Neuronal stem cell (in vitro differentiated cells): ENCODE measurements at regions not wholly inside any gene's neighbourhood (a gene's known extent, or its start where the extent isn't known, plus 50 kb on each side); places are given as distances from the start of the nearest gene placed in this dataset.

Experiments
- DNase-seq: peaks from one replicate; pipeline ENCODE4 v3.0.0-alpha.2; 2013; ENCODE audit warnings: low spot score
- H2AFZ ChIP-seq: one replicate; pipeline ENCODE4 v1.6.1; 2013; ENCODE audit warnings: mild to moderate bottlenecking, low read length, inconsistent platforms
- H2AK5ac ChIP-seq: 2 replicates; pipeline ENCODE4 v1.6.1; 2013; ENCODE audit warnings: low read depth, mild to moderate bottlenecking, inconsistent platforms, low read length, moderate library complexity, mixed read lengths
- H2BK120ac ChIP-seq: 2 replicates; pipeline ENCODE4 v1.6.1; 2013; ENCODE audit warnings: low read depth, mild to moderate bottlenecking, inconsistent platforms, low read length, moderate library complexity, mixed read lengths
- H2BK12ac ChIP-seq: one replicate; pipeline ENCODE4 v1.6.1; 2013; ENCODE audit warnings: low read length, inconsistent platforms
- H2BK15ac ChIP-seq: 2 replicates; pipeline ENCODE4 v1.6.1; 2013; ENCODE audit warnings: mild to moderate bottlenecking, low read length, inconsistent platforms, mixed read lengths
- H2BK5ac ChIP-seq: one replicate; pipeline ENCODE4 v1.6.1; 2013; ENCODE audit warnings: inconsistent platforms, mild to moderate bottlenecking, low read length, moderate library complexity
- H3K14ac ChIP-seq: one replicate; pipeline ENCODE4 v1.6.1; 2013; ENCODE audit warnings: low read length, inconsistent platforms
- H3K18ac ChIP-seq: 2 replicates; pipeline ENCODE4 v1.6.1; 2013; ENCODE audit warnings: low read length, inconsistent platforms
- H3K23ac ChIP-seq: 2 replicates; pipeline ENCODE4 v1.6.1; 2013; ENCODE audit warnings: low read depth, mild to moderate bottlenecking, mixed read lengths, low read length, inconsistent platforms; ENCODE audit not compliant: poor library complexity
- H3K27ac ChIP-seq: replicated peaks from 3 replicates; pipeline ENCODE4 v1.5.1; 2013; ENCODE audit warnings: low read length, inconsistent platforms
- H3K27me3 ChIP-seq, 3 experiments: 2 replicates each; pipeline ENCODE4 v1.6.1; 2013; ENCODE audit warnings: low read length in 3 of 3, mild to moderate bottlenecking in 2 of 3, inconsistent platforms in 1 of 3, low read depth in 1 of 3, mixed read lengths in 1 of 3, moderate library complexity in 1 of 3; ENCODE audit not compliant: control insufficient read depth in 3 of 3, insufficient read depth in 3 of 3
- H3K36me3 ChIP-seq, 2 donors: replicated peaks in 1 of 2; 2 replicates each; pipeline ENCODE4 v1.6.1; 2013; ENCODE audit warnings: low read length in 2 of 2; ENCODE audit not compliant: control insufficient read depth in 2 of 2, insufficient read depth in 2 of 2
- H3K4ac ChIP-seq: 2 replicates; pipeline ENCODE4 v1.6.1; 2013; ENCODE audit warnings: inconsistent platforms, mild to moderate bottlenecking, low read length, moderate library complexity
- H3K4me1 ChIP-seq, 2 donors: 1 replicate in 1 of 2; 2 replicates in 1 of 2; pipeline ENCODE4 v1.6.1; 2013; ENCODE audit warnings: low read length in 2 of 2, low read depth in 1 of 2; ENCODE audit not compliant: control insufficient read depth in 2 of 2, insufficient read depth in 1 of 2
- H3K4me2 ChIP-seq: one replicate; pipeline ENCODE4 v1.6.1; 2013; ENCODE audit warnings: mild to moderate bottlenecking, low read length, inconsistent platforms; ENCODE audit not compliant: insufficient read depth, poor library complexity, severe bottlenecking
- H3K4me3 ChIP-seq, 2 donors: 2 replicates each; pipeline ENCODE4 v1.5.1; 2013; ENCODE audit warnings: low read length in 2 of 2, mild to moderate bottlenecking in 2 of 2, inconsistent platforms in 1 of 2, moderate library complexity in 1 of 2
- H3K79me1 ChIP-seq: one replicate; pipeline ENCODE4 v1.6.1; 2013; ENCODE audit warnings: low read depth, mild to moderate bottlenecking, inconsistent platforms, low read length, moderate library complexity
- H3K9ac ChIP-seq: one replicate; pipeline ENCODE4 v1.6.1; 2013; ENCODE audit warnings: mild to moderate bottlenecking, low read depth, low read length, inconsistent platforms; ENCODE audit not compliant: poor library complexity
- H3K9me3 ChIP-seq, 2 donors: replicated peaks in 1 of 2; 2 replicates each; pipeline versions ENCODE3 to v1.6.1; 2013; ENCODE audit warnings: low read length in 2 of 2, mild to moderate bottlenecking in 2 of 2, inconsistent platforms in 1 of 2, low read depth in 1 of 2, mixed read lengths in 1 of 2, moderate library complexity in 1 of 2; ENCODE audit not compliant: control insufficient read depth in 2 of 2, insufficient read depth in 1 of 2
- H4K8ac ChIP-seq: one replicate; pipeline ENCODE4 v1.6.1; 2013; ENCODE audit warnings: low read depth, mild to moderate bottlenecking, inconsistent platforms, low read length, moderate library complexity
- H4K91ac ChIP-seq: one replicate; pipeline ENCODE4 v1.6.1; 2013; ENCODE audit warnings: low read length, low read depth, mild to moderate bottlenecking, inconsistent platforms; ENCODE audit not compliant: poor library complexity
- WGBS, 2 donors: extraction: QIAGEN DNeasy Blood & Tissue Kit; methylation state at CpG; one replicate each; pipeline ENCODE4 v1.1.7; 2013; ENCODE audit warnings: missing lambda C conversion rate in 2 of 2, mixed read lengths in 1 of 2; ENCODE audit not compliant: insufficient read length in 2 of 2, insufficient replicate concordance in 1 of 2; ENCODE audit errors: extremely low coverage in 2 of 2; 5-methylcytosine and 5-hydroxymethylcytosine counted together

DNA sequence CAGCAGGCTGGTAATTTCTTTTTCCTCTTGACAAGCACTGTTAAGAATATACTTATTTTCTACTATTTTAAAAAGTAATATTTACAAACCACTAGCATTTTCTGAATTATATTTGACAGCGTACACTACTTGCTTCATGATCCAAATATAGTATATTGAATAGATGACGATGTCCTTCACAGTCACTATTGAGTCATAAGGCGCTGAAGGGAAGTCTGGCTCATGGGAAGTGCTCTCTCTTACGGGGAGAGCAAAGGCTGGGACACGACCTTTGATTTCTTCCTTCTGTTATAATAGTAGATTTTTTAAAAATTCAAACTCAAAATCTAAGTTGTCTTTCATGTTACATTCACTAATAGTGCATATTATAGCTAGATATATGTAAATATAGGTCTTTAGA is 357.1 kb downstream of the SOCS6 start:
- Histone ChIP-seq H3K14ac (no peak overlapping the region), H3K36me3 (no peaks in the 10 kb centered on the region), H3K27me3 (no peaks in the 10 kb centered on the region), H4K8ac (no peak overlapping the region), H4K91ac (no peak overlapping the region), H3K18ac (no peak overlapping the region), H3K9me3 (no peaks in the 10 kb centered on the region), H3K4me2 (no peak overlapping the region), H2BK12ac (no peak overlapping the region), H3K9ac (no peak overlapping the region), H3K23ac (no peak overlapping the region), H3K4me1 (peaks cover 0 to 4% of the 10 kb centered on the region in 2 donors), H3K27ac (no peak overlapping the region), H3K79me1 (no peaks in the 10 kb centered on the region), H2BK5ac (no peak overlapping the region), H3K4me3 (no peak overlapping the region), H2AK5ac (no peak overlapping the region), H2AFZ (no peak overlapping the region), H3K4ac (no peak overlapping the region), H2BK15ac (no peak overlapping the region), H2BK120ac (no peak overlapping the region)
- no peak for DNase-seq
- no CpG with 5 or more reads among the region's 5 CpGs for WGBS, 2 donors

DNA sequence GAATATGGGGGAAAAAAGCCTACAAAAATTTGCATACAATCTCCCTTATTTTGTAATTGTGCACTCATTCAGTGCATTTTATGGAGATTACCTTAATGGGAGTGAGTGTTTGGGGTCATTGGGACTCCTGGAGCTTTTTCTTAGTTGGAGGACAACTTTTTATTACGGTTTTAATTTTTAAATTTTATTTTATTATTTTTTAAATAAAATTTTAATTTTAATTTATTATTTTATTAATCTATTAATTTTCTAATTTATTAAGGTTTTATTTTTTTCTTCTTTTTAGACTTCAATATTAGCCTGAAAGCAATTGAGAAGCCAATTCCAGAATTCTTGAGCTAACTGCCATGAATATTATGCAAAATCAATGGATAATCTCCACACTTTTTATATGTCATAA is 355.0 kb downstream of the SOCS6 start:
- no peak overlapping the region for H4K8ac ChIP-seq
- H3K23ac ChIP-seq, result no peak overlapping the region
- H3K4ac ChIP-seq, result no peak overlapping the region
- H2BK12ac ChIP-seq, result no peak overlapping the region
- H2AK5ac ChIP-seq, result no peak overlapping the region
- H4K91ac ChIP-seq, result no peak overlapping the region
- no peak overlapping the region for H3K4me3 ChIP-seq
- no peak overlapping the region for H2BK5ac ChIP-seq
- H3K4me1 ChIP-seq, result peaks cover 0 to 4% of the 10 kb centered on the region in 2 donors
- no peak overlapping the region for H2BK120ac ChIP-seq
- no peaks in the 10 kb centered on the region for H3K79me1 ChIP-seq
- no peak overlapping the region for H2BK15ac ChIP-seq
- no peaks in the 10 kb centered on the region for H3K36me3 ChIP-seq
- H3K14ac ChIP-seq, result no peak overlapping the region
- H3K27me3 ChIP-seq, result no peaks in the 10 kb centered on the region
- H3K9ac ChIP-seq, result no peak overlapping the region
- no peak for DNase-seq
- H3K9me3 ChIP-seq, result no peaks in the 10 kb centered on the region
- no peak overlapping the region for H3K4me2 ChIP-seq
- no peak overlapping the region for H3K18ac ChIP-seq
- H2AFZ ChIP-seq, result no peak overlapping the region
- H3K27ac ChIP-seq, result no peak overlapping the region
- no CpG with 5 or more reads among the region's 1 CpG for WGBS, 2 donors

DNA sequence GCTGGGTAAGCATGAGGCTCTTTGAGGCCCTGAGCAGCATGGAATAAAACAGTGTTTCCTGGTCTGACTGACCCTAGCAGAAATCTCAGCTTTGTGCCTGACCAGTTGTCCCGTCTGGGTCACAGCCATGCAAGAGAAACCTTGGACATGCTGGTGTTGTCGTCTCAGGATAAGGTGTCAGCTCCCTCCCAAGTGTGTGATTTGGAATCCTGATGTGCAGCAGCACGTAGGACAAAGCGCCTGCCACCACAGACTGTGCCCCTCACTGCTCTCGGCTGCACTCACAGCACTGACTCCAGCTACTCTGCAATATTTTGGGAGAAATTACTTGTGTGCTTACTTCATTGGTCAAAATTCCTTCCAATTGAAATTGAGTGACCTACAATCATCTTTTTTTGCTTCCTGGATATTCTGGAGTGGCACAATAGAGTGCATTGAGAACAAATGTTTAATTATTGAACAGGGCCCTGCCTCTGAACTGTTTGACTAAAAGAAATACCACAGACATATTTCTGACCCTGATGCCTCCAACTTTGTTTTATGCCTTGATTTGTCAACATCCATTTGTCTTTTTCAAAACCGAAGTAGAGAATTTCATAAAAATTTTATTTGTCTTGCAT is 352.4 kb downstream of the SOCS6 start:
- DNase-seq, result no peak
- H3K9me3 ChIP-seq, result no peaks in the 10 kb centered on the region
- H3K79me1 ChIP-seq, result no peaks in the 10 kb centered on the region
- no peak overlapping the region for H3K18ac ChIP-seq
- no peak overlapping the region for H2BK5ac ChIP-seq
- H3K14ac ChIP-seq, result no peak overlapping the region
- H2AFZ ChIP-seq, result peak overlapping the region; percentile 6
- H2BK12ac ChIP-seq, result no peak overlapping the region
- no peak overlapping the region for H3K4me3 ChIP-seq
- H2BK15ac ChIP-seq, result no peak overlapping the region
- WGBS, 2 donors, result no CpG with 5 or more reads among the region's 6 CpGs
- no peak overlapping the region for H3K4ac ChIP-seq
- H3K27ac ChIP-seq, result no peak overlapping the region
- H3K4me1 ChIP-seq, result peaks cover 0 to 4% of the 10 kb centered on the region in 2 donors
- H3K23ac ChIP-seq, result no peak overlapping the region
- H2BK120ac ChIP-seq, result no peak overlapping the region
- H3K36me3 ChIP-seq, result no peaks in the 10 kb centered on the region
- no peaks in the 10 kb centered on the region for H3K27me3 ChIP-seq
- no peak overlapping the region for H4K91ac ChIP-seq
- no peak overlapping the region for H3K4me2 ChIP-seq
- H2AK5ac ChIP-seq, result no peak overlapping the region
- H4K8ac ChIP-seq, result no peak overlapping the region
- no peak overlapping the region for H3K9ac ChIP-seq

DNA sequence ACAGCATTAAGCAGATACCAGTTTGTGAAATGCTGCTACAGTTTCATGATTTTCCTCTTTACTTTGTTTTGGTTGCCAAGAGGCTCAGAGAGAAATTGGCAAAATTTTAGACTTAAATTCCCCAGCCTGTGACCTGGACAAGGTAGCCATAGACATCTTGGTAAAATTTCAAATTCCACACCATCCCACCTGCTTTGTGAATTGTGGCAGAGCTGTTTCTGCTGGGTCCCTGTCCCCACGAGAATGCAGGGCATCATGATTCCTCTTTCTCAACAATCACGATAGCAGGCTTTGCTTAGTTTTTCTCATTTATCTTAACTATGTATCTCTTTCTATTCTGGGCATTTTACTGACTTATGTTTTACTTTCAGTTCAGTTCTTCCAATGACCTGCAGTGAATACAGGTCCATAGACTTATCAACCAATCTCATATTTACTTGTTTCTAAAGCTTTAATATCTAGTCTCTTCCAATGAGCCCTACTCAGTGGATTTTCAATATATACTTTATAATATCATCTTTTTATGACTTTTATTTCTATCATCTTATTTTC is 351.6 kb downstream of the SOCS6 start:
- no peak overlapping the region for H4K91ac ChIP-seq
- no peaks in the 10 kb centered on the region for H3K9me3 ChIP-seq
- no peak overlapping the region for H3K4me2 ChIP-seq
- no peak overlapping the region for H3K9ac ChIP-seq
- no peak overlapping the region for H3K4me3 ChIP-seq
- no peaks in the 10 kb centered on the region for H3K27me3 ChIP-seq
- no peak overlapping the region for H3K18ac ChIP-seq
- H3K27ac ChIP-seq, result no peak overlapping the region
- H2BK15ac ChIP-seq, result no peak overlapping the region
- no peak overlapping the region for H2AK5ac ChIP-seq
- H2BK120ac ChIP-seq, result no peak overlapping the region
- H3K36me3 ChIP-seq, result no peaks in the 10 kb centered on the region
- DNase-seq, result no peak
- no peak overlapping the region for H2BK12ac ChIP-seq
- no peak overlapping the region for H2BK5ac ChIP-seq
- no peak overlapping the region for H3K4ac ChIP-seq
- H3K4me1 ChIP-seq, result peaks cover 0 to 4% of the 10 kb centered on the region in 2 donors
- H3K14ac ChIP-seq, result no peak overlapping the region
- no peak overlapping the region for H4K8ac ChIP-seq
- H3K79me1 ChIP-seq, result no peaks in the 10 kb centered on the region
- no CpG with 5 or more reads among the region's 2 CpGs for WGBS, 2 donors
- H2AFZ ChIP-seq, result no peak overlapping the region
- no peak overlapping the region for H3K23ac ChIP-seq
